GM23338 (cell line): ENCODE measurements at regions not wholly inside any gene's neighbourhood (a gene's known extent, or its start where the extent isn't known, plus 50 kb on each side); places are given as distances from the start of the nearest gene placed in this dataset.

ENCODE experiments used
- ATAC-seq: fragments of 200-7000 bp; cut with Tn5 transposase; 3 replicates; pipeline ENCODE4 v1.9.1; 2020
- DNase-seq: peaks from one replicate; pipeline ENCODE4 v3.0.0-alpha.2; 2015; ENCODE audit warnings: low spot score
- H2AFZ ChIP-seq: fragments of 200-600 bp; sonication (generic); 2 replicates; pipeline ENCODE4 v1.8.0; 2016; ENCODE audit warnings: antibody characterized with exemption, mild to moderate bottlenecking, moderate library complexity
- H3F3A ChIP-seq: fragments of 200-600 bp; sonication (generic); replicated peaks from 2 replicates; pipeline ENCODE4 v1.8.0; 2017; ENCODE audit warnings: antibody characterized with exemption, mixed run types, low read depth
- H3K27ac ChIP-seq: fragments of 200-600 bp; sonication (generic); 2 replicates; pipeline ENCODE4 v1.6.1; 2016; ENCODE audit warnings: low read depth
- H3K27me3 ChIP-seq: fragments of 200-600 bp; sonication (generic); 2 replicates; pipeline ENCODE4 v1.8.0; 2016; ENCODE audit warnings: mild to moderate bottlenecking, mixed run types, moderate library complexity; ENCODE audit not compliant: insufficient read depth
- H3K36me3 ChIP-seq: fragments of 200-600 bp; sonication (generic); 2 replicates; pipeline ENCODE4 v1.8.0; 2016; ENCODE audit warnings: mild to moderate bottlenecking; ENCODE audit not compliant: insufficient read depth
- H3K4me1 ChIP-seq: fragments of 200-600 bp; sonication (generic); 2 replicates; pipeline ENCODE4 v1.8.0; 2016; ENCODE audit warnings: mild to moderate bottlenecking, moderate library complexity; ENCODE audit not compliant: insufficient read depth
- H3K4me2 ChIP-seq: fragments of 200-600 bp; sonication (generic); 2 replicates; pipeline ENCODE4 v1.7.1; 2017; ENCODE audit warnings: mixed run types
- H3K4me3 ChIP-seq: fragments of 200-600 bp; sonication (generic); 2 replicates; pipeline ENCODE4 v1.6.1; 2016; ENCODE audit warnings: mixed run types
- H3K79me2 ChIP-seq: fragments of 200-600 bp; sonication (generic); replicated peaks from 2 replicates; pipeline ENCODE4 v1.8.0; 2017; ENCODE audit warnings: mild to moderate bottlenecking; ENCODE audit not compliant: insufficient read depth
- H3K9me2 ChIP-seq: fragments of 200-600 bp; sonication (generic); 2 replicates; pipeline ENCODE4 v1.8.0; 2017; ENCODE audit not compliant: insufficient read depth
- H4K20me1 ChIP-seq: fragments of 200-600 bp; sonication (generic); replicated peaks from 2 replicates; pipeline ENCODE4 v1.8.0; 2017; ENCODE audit warnings: mild to moderate bottlenecking; ENCODE audit not compliant: insufficient read depth
- H3K27ac Mint-ChIP-seq: 2 replicates; pipeline ENCODE4 v1.8.0; 2020; ENCODE audit warnings: inconsistent platforms, mild to moderate bottlenecking, moderate library complexity, mixed read lengths
- H3K27me3 Mint-ChIP-seq: 3 replicates; pipeline ENCODE4 v1.8.0; 2022; ENCODE audit warnings: low read depth, mild to moderate bottlenecking, moderate library complexity, mixed read lengths, inconsistent platforms; ENCODE audit not compliant: insufficient read depth, poor library complexity
- H3K36me3 Mint-ChIP-seq: 3 replicates; pipeline ENCODE4 v1.8.0; 2021; ENCODE audit warnings: low read depth, mild to moderate bottlenecking, inconsistent platforms, moderate library complexity, mixed read lengths
- H3K4me1 Mint-ChIP-seq: 3 replicates; pipeline ENCODE4 v1.8.0; 2020; ENCODE audit warnings: mild to moderate bottlenecking, inconsistent platforms, mixed read lengths
- H3K4me3 Mint-ChIP-seq: 3 replicates; pipeline ENCODE4 v1.8.0; 2021; ENCODE audit warnings: moderate library complexity, mild to moderate bottlenecking, inconsistent platforms, mixed read lengths
- H3K9me3 Mint-ChIP-seq: 3 replicates; pipeline ENCODE4 v1.8.0; 2020; ENCODE audit warnings: moderate library complexity, mild to moderate bottlenecking, inconsistent platforms, mixed read lengths
- CREB1 ChIP-seq: fragments of 250-450 bp; sonication (Bioruptor Pico); IDR thresholded peaks from 2 replicates; pipeline ENCODE4 v1.5.0; 2020; ENCODE audit warnings: low read depth, mild to moderate bottlenecking, moderate library complexity
- CTCF ChIP-seq, 2 experiments: fragments of 200-600 bp in 1 of 2; sonication (generic) in 1 of 2; conservative IDR thresholded peaks; 2 replicates each; pipeline versions ENCODE4 v1.5.1 to v1.6.1; 2016 to 2017; ENCODE audit warnings: antibody characterized with exemption in 2 of 2, low read depth in 2 of 2, mild to moderate bottlenecking in 2 of 2, moderate library complexity in 1 of 2
- EZH2 ChIP-seq: fragments of 200-600 bp; sonication (generic); IDR thresholded peaks from one replicate; pipeline ENCODE4 v1.8.0; 2017; ENCODE audit warnings: antibody characterized with exemption, mild to moderate bottlenecking, low read depth; ENCODE audit not compliant: unreplicated experiment
- POLR2AphosphoS5 ChIP-seq: IDR thresholded peaks from 2 replicates; pipeline ENCODE4 v1.6.1; 2016; ENCODE audit warnings: antibody characterized with exemption, low read depth
- REST ChIP-seq: IDR thresholded peaks from one replicate; pipeline ENCODE4 v1.6.1; 2018; ENCODE audit warnings: antibody characterized with exemption; ENCODE audit not compliant: unreplicated experiment
- ZNF114 ChIP-seq: fragments of 250-450 bp; sonication (Bioruptor Pico); IDR thresholded peaks from 2 replicates; pipeline ENCODE4 v1.5.0; 2020; ENCODE audit warnings: mild to moderate bottlenecking, moderate library complexity
- ZNF462 ChIP-seq: fragments of 250-450 bp; sonication (Bioruptor Pico); IDR thresholded peaks from 2 replicates; pipeline ENCODE4 v1.5.0; 2020; ENCODE audit warnings: mild to moderate bottlenecking, moderate library complexity

- Histone ChIP-seq H3K4me3 (no peak overlapping the region), H2AFZ (no peak overlapping the region), H3K36me3 (no peaks in the 10 kb centered on the region), H3K4me2 (no peak overlapping the region), H3F3A (no peaks in the 10 kb centered on the region), H3K4me1 (no peaks in the 10 kb centered on the region), H3K79me2 (no peaks in the 10 kb centered on the region), H3K9me2 (no peaks in the 10 kb centered on the region), H3K27me3 (no peaks in the 10 kb centered on the region), H4K20me1 (no peaks in the 10 kb centered on the region), H3K27ac (no peak overlapping the region)
- Mint-ChIP-seq H3K27ac (no peak overlapping the region), H3K4me3 (no peak overlapping the region), H3K4me1 (no peaks in the 10 kb centered on the region), H3K9me3 (peaks cover 2% of the 10 kb centered on the region; the same call in 1 of the 3 replicates), H3K36me3 (no peaks in the 10 kb centered on the region), H3K27me3 (peaks cover 2% of the 10 kb centered on the region)
- DNase-seq (no peak), ATAC-seq (no peak)
- no peak for TF ChIP-seq REST
- TF ChIP-seq CTCF (conservative IDR thresholded peaks at IDR 0.05; ENCODE audit: low read depth in 2 of 2) = no peak
Measured at GRCh38 chrX:21276736-21277433, 97.3 kb upstream of the CNKSR2 start.

- Histone ChIP-seq H4K20me1 (no peaks in the 10 kb centered on the region), H3K9me2 (no peaks in the 10 kb centered on the region), H3K4me3 (no peak overlapping the region), H2AFZ (no peak overlapping the region), H3F3A (no peaks in the 10 kb centered on the region), H3K27me3 (no peaks in the 10 kb centered on the region), H3K36me3 (no peaks in the 10 kb centered on the region), H3K27ac (no peak overlapping the region), H3K4me1 (no peaks in the 10 kb centered on the region), H3K4me2 (no peak overlapping the region), H3K79me2 (no peaks in the 10 kb centered on the region)
- peaks cover 2% of the 10 kb centered on the region; the same call in 1 of the 3 replicates for H3K9me3 Mint-ChIP-seq
- DNase-seq (no peak), ATAC-seq (no peak)
- no peak overlapping the region for H3K4me3 Mint-ChIP-seq
- H3K27me3 Mint-ChIP-seq = no peaks in the 10 kb centered on the region
- no peaks in the 10 kb centered on the region for H3K36me3 Mint-ChIP-seq
- no peak overlapping the region for H3K27ac Mint-ChIP-seq
- no peaks in the 10 kb centered on the region for H3K4me1 Mint-ChIP-seq
- TF ChIP-seq ZNF114 (CRISPR knock-in tag) = no peak
- no peak for TF ChIP-seq POLR2AphosphoS5
- no peak for TF ChIP-seq EZH2
- no peak for TF ChIP-seq CREB1 (CRISPR knock-in tag)
- no peak for TF ChIP-seq ZNF462 (CRISPR knock-in tag)
Measured at GRCh38 chrX:21289232-21289631, 85.0 kb upstream of the CNKSR2 start.
